Tibial nerve (tissue), 4 donors: ENCODE measurements at regions not wholly inside any gene's neighbourhood (a gene's known extent, or its start where the extent isn't known, plus 50 kb on each side); places are given as distances from the start of the nearest gene placed in this dataset.

Experiments
- DNase-seq, 2 donors: peaks; one replicate each; pipeline ENCODE4 v3.0.0-alpha.2; 2019; ENCODE audit warnings: low spot score in 2 of 2
- H3K27ac ChIP-seq, 4 donors: fragments of 200-600 bp; sonication (generic) in 3 of 4; one replicate each; pipeline ENCODE4 v1.5.1; 2017 to 2019; ENCODE audit warnings: mild to moderate bottlenecking in 1 of 4
- H3K27me3 ChIP-seq, 2 donors: fragments of 200-600 bp; sonication (generic) in 1 of 2; one replicate each; pipeline versions ENCODE4 v1.5.1 to v1.6.0; 2017 to 2019
- H3K36me3 ChIP-seq, 3 donors: fragments of 200-600 bp; sonication (generic); one replicate each; pipeline ENCODE4 v1.5.1; 2018 to 2019
- H3K4me1 ChIP-seq, 4 donors: fragments of 200-600 bp; sonication (generic) in 3 of 4; one replicate each; pipeline ENCODE4 v1.5.1; 2017 to 2019
- H3K4me3 ChIP-seq, 4 donors: fragments of 200-600 bp; sonication (generic) in 3 of 4; one replicate each; pipeline ENCODE4 v1.5.1; 2017 to 2019; ENCODE audit warnings: mild to moderate bottlenecking in 1 of 4, moderate library complexity in 1 of 4
- H3K9me3 ChIP-seq, 4 donors: fragments of 200-600 bp; sonication (generic) in 3 of 4; one replicate each; pipeline ENCODE4 v1.5.1; 2017 to 2019
- EP300 ChIP-seq, 2 donors: sonication (generic); formaldehyde crosslinking; IDR thresholded peaks; one replicate each; pipeline ENCODE4 v1.6.1; 2017; ENCODE audit warnings: antibody characterized with exemption in 2 of 2, mild to moderate bottlenecking in 1 of 2
- POLR2A ChIP-seq, 2 donors: fragments of 450-650 bp; IDR thresholded peaks; one replicate each; pipeline ENCODE4 v1.6.1; 2017; ENCODE audit warnings: antibody characterized with exemption in 2 of 2, mild to moderate bottlenecking in 2 of 2, moderate library complexity in 2 of 2
- WGBS, 2 donors: methylation state at CpG; one replicate each; pipeline ENCODE4 v1.1.5; 2018; 5-methylcytosine and 5-hydroxymethylcytosine counted together
- TF ChIP-seq, protein P1 (sequence below), 5 experiments: fragments of 200-600 bp in 3 of 5; fragments of 450-650 bp in 2 of 5; sonication (generic) in 3 of 5; IDR thresholded peaks; one replicate each; pipeline ENCODE4 v1.5.1; 2016 to 2019; ENCODE audit warnings: antibody characterized with exemption in 5 of 5, mild to moderate bottlenecking in 3 of 5, moderate library complexity in 2 of 5

DNA sequence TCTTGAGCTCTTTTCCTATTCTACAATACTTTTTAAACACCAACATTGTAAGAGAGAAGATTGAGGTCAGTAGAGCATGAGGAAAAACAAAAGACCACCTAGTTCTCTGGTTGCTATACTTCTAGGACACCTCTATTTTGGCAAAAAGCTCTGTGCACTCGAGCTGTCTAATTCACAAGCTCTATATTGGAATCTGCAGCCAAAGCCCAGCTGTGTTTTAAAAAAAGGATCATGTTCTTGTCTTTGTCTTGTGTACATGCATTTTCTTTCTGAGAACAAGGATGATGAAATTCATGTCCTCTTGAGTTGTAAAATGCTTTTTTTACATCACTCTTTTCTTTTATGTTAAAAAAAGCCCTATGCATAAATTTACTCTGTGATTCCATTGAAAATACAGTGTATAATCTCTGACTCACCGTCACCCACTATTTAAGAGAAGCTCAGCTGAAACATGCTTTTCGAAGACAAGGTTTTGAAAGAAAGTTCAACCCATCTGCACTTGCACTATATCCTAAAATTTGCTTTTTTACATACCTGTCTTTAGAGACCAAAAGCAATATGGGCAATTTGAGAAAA lies 215.5 kb upstream of the VSTM2A start:
- no peaks in the 10 kb centered on the region for H3K4me1 ChIP-seq
- no peak overlapping the region for H3K4me3 ChIP-seq
- no peak for DNase-seq
- peaks cover 0 to 15% (median 0%) of the 10 kb centered on the region in 4 donors for H3K9me3 ChIP-seq
- H3K27ac ChIP-seq, result no peak overlapping the region
- TF ChIP-seq, protein P1, sequence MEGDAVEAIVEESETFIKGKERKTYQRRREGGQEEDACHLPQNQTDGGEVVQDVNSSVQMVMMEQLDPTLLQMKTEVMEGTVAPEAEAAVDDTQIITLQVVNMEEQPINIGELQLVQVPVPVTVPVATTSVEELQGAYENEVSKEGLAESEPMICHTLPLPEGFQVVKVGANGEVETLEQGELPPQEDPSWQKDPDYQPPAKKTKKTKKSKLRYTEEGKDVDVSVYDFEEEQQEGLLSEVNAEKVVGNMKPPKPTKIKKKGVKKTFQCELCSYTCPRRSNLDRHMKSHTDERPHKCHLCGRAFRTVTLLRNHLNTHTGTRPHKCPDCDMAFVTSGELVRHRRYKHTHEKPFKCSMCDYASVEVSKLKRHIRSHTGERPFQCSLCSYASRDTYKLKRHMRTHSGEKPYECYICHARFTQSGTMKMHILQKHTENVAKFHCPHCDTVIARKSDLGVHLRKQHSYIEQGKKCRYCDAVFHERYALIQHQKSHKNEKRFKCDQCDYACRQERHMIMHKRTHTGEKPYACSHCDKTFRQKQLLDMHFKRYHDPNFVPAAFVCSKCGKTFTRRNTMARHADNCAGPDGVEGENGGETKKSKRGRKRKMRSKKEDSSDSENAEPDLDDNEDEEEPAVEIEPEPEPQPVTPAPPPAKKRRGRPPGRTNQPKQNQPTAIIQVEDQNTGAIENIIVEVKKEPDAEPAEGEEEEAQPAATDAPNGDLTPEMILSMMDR (IDR thresholded peaks at IDR 0.05), result no peak
- TF ChIP-seq POLR2A (IDR thresholded peaks at IDR 0.05) (no peak), EP300 (IDR thresholded peaks at IDR 0.05) (no peak)
- H3K27me3 ChIP-seq, result no peaks in the 10 kb centered on the region
- no peaks in the 10 kb centered on the region for H3K36me3 ChIP-seq
- 61 to 67% methylated on average over 3 of the region's 3 CpGs for WGBS, 2 donors

DNA sequence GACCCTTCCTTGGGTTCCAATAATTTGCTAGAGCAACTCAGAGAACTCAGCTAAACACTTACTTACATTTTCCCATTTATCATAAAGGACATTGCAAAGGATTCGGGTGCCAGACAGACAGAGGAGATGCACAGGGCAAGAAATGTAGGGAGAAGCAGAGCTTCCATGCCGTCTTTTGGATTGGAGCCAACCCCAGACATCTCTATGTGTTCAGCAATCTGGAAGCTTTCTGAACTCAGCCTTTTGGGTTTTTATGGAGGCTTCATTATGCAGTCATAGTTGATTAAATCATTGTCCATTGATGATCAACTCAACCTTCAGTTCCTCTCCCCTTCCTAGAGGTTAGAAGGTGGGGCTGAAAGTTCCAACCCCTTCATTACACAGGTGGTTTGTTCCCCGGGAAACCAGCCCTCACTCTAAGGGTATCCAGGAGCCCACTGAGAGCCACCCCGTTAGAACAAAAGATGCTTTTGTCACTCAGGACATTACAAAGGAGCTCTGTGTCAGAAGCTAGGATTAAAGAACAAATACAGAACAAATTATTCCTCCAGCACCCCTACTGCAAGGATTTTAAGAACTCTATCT lies 211.9 kb upstream of the VSTM2A start:
- TF ChIP-seq, protein P1 (IDR thresholded peaks at IDR 0.05), result no peak
- TF ChIP-seq EP300 (IDR thresholded peaks at IDR 0.05) (no peak), POLR2A (IDR thresholded peaks at IDR 0.05) (no peak)
- H3K4me3 ChIP-seq, result no peak overlapping the region
- no peaks in the 10 kb centered on the region for H3K4me1 ChIP-seq
- no peak for DNase-seq
- no peaks in the 10 kb centered on the region for H3K27me3 ChIP-seq
- H3K9me3 ChIP-seq, result no peaks in the 10 kb centered on the region
- H3K36me3 ChIP-seq, result no peaks in the 10 kb centered on the region
- WGBS, 2 donors, result 34 to 38% methylated on average over 4 of the region's 4 CpGs
- H3K27ac ChIP-seq, result no peak overlapping the region

DNA sequence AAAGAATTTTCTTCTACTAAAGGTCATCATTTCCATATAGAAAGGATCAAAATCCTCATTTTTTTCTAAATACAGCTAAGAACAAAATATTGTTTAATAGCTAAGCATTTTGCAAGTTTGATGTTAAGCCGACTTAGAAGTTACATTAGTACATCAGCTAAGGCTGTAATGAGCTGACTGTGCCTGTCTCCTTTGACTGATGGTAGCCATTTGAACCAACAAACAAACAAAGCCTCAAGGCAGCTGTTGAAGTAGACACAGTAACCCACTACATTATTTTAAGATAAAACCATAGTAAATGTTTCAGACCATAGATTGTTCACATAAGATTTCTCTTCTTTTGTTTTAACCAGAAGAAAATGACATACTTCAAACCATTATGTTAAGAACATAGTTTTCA lies 210.9 kb upstream of the VSTM2A start:
- Histone ChIP-seq H3K27me3 (no peaks in the 10 kb centered on the region), H3K27ac (no peak overlapping the region), H3K4me3 (no peak overlapping the region), H3K9me3 (no peaks in the 10 kb centered on the region), H3K36me3 (no peaks in the 10 kb centered on the region), H3K4me1 (no peaks in the 10 kb centered on the region)
- WGBS, 2 donors, result 53 to 56% methylated on average over 1 of the region's 1 CpG
- no peak for TF ChIP-seq POLR2A (IDR thresholded peaks at IDR 0.05)
- TF ChIP-seq, protein P1 (IDR thresholded peaks at IDR 0.05), result no peak
- no peak for DNase-seq

DNA sequence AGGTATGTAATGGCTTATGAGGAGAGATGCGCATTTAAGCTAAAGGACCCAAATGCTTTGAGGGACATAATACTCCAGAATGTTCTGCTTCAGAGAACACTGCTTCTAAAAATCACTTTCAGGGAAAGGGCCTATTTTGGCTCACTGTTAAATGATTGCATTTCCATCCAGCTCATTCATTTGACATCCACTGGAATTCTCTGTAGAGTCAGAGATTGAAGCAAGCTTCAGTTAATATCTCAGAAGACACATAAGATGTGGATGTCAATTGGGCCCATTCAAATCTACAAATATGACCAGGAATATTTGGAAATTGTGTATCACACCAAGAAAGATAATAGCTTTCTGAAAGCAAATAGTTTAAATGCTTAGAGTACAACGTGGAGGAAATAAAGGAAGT lies 209.9 kb upstream of the VSTM2A start:
- Histone ChIP-seq H3K27ac (no peak overlapping the region), H3K27me3 (no peaks in the 10 kb centered on the region), H3K9me3 (no peaks in the 10 kb centered on the region), H3K36me3 (no peaks in the 10 kb centered on the region), H3K4me3 (no peak overlapping the region), H3K4me1 (no peaks in the 10 kb centered on the region)
- WGBS, 2 donors, result 65 to 67% methylated on average over 2 of the region's 2 CpGs
- TF ChIP-seq EP300 (IDR thresholded peaks at IDR 0.05), result no peak
- TF ChIP-seq, protein P1 (IDR thresholded peaks at IDR 0.05), result no peak
- no peak for TF ChIP-seq POLR2A (IDR thresholded peaks at IDR 0.05)
- DNase-seq, result no peak

DNA sequence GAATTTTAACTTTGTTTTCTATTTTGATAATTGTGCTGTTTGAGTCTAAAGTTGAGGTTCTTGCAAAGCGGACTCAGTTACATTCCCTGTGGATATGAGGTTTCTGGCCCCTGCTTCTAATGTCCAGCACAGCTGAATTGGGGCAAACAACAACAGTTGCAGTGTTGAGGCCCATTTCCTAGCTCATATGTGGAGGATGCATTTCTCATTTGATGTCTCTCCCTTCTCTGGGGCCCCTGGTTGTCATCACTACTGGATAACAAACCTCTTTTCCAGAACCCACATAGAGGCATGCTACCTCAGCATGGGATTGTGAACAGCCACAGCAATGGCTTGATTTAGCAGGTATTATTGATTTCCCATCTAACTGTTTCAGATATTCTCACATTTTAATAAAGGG lies 208.2 kb upstream of the VSTM2A start:
- no peak for TF ChIP-seq POLR2A (IDR thresholded peaks at IDR 0.05)
- TF ChIP-seq, protein P1 (IDR thresholded peaks at IDR 0.05), result no peak
- DNase-seq, result no peak
- H3K9me3 ChIP-seq, result no peaks in the 10 kb centered on the region
- H3K4me3 ChIP-seq, result no peak overlapping the region
- no peaks in the 10 kb centered on the region for H3K27me3 ChIP-seq
- 51 to 61% methylated on average over 1 of the region's 1 CpG for WGBS, 2 donors
- peaks cover 0 to 6% (median 0%) of the 10 kb centered on the region in 4 donors for H3K4me1 ChIP-seq
- H3K36me3 ChIP-seq, result no peaks in the 10 kb centered on the region
- H3K27ac ChIP-seq, result no peak overlapping the region
